HL-60 (cell line): ENCODE measurements at regions not wholly inside any gene's neighbourhood (a gene's known extent, or its start where the extent isn't known, plus 50 kb on each side); places are given as distances from the start of the nearest gene placed in this dataset.

Source experiments
- CTCF ChIP-seq: IDR thresholded peaks from one replicate; pipeline ENCODE4 v1.5.1; 2011; ENCODE audit warnings: low read length, control low read depth, inconsistent platforms; ENCODE audit not compliant: insufficient read depth
- POLR2AphosphoS5 ChIP-seq: IDR thresholded peaks from 2 replicates; pipeline ENCODE4 v1.6.1; 2012; ENCODE audit warnings: low read depth
- REST ChIP-seq: IDR thresholded peaks from 2 replicates; pipeline ENCODE4 v1.6.1; 2012; ENCODE audit warnings: low read depth; ENCODE audit not compliant: insufficient replicate concordance

GRCh38 chrX:138345801-138346200, 365.7 kb downstream of the FGF13 start:
- TF ChIP-seq POLR2AphosphoS5, result no peak
- TF ChIP-seq CTCF, result no peak
- TF ChIP-seq REST, result no peak
